IPS-NIHi7 (cell line): ENCODE measurements at regions not wholly inside any gene's neighbourhood (a gene's known extent, or its start where the extent isn't known, plus 50 kb on each side); places are given as distances from the start of the nearest gene placed in this dataset.

Source experiments
- DNase-seq: peaks from one replicate; pipeline ENCODE4 v3.0.0; 2012; ENCODE audit warnings: mixed read lengths; ENCODE audit errors: extremely low spot score

DNA sequence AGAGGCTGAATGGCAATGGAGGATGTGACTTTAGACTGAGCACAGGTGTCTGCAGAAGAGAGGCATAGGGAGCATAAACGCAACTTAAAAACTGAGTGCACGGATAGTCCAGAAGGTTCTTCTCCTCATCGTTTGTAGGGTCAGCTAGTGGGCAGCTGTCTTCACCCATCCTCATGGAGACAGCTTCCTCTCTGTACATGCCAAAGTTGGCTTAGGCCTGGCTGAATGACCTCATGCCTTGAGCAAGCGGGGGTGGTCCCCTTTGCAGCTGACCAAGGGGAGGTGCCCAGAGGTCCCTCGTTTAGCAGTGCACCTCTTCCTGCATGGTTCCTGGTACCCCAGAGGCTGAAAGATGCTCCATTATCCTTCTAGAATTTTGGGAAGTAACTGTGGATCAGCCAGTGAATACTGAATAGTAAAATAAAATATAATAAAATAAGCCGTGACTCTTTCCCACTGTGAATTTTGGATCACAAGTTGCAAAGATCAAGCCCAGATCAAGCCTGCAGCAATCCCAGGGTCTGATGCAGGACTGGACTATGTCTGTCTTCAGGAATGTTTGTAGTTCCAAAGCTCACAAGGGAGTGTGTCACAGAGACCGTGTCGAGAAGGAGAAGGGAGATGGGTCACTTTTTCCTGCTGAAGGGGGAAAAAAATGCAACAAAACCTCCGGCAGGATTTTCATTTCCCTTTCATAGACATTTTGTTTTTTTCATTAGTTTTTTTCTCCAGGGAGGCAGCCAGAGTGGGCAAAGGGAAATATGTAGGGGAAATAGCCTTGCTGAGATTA is 295.3 kb upstream of the MKI67 start:
- no peak for DNase-seq

DNA sequence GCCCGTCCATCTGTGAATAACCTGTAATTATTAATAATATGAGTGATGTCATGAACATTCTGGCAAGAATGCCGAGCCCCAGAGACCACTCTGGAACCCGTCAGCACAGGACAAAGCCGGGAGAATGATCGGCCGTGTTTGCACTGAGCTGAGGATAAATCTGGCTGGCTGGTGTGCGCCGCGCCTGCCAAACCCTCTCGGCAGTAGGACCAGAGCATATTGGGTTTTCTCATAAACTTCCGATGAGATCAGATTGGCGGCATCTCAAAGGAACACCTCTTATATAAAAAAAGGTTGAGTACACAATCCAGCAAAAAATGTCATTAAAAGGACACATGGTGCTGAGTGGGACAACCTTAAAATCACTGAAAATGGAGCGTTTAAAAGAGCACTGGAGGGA is 296.0 kb upstream of the MKI67 start:
- no peak for DNase-seq

DNA sequence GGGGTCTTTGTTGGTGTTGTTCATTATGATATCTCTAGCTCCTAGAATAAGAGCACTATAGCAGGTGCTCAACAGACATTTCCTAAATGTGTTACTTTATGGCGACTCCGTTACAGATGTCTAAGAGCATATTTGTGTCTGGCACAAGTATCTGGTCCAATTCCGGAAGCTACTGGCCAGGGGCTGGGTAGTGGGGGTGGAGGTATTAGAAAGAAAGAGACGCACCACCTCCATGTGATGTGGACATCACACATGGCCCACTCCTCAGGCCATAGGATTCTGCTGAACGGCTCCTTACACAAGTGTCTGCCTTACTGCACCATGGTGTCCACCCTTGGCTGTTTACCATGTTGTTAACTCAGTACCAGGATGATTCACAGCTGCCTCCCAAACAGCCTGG is 296.8 kb upstream of the MKI67 start:
- no peak for DNase-seq

DNA sequence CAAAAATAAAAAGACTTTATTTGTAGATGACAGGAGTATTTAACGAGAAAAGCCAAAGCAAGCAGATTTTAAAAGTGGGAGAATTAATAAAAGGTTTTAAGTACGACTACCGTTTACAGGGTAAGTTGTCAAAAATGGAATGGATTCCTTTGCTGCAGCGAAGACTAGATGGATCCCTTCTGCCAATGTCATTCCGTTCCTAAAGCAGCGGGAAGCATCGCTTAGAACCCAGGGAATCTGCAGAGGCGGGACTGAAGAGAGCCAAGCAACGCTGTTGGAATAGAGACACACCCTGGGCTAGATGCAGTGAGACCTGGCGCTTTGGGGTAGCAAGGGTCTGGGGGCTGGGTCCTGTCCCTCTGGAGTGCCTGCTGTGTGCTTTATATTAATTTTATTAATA is 303.1 kb upstream of the MKI67 start:
- DNase-seq, result no peak

DNA sequence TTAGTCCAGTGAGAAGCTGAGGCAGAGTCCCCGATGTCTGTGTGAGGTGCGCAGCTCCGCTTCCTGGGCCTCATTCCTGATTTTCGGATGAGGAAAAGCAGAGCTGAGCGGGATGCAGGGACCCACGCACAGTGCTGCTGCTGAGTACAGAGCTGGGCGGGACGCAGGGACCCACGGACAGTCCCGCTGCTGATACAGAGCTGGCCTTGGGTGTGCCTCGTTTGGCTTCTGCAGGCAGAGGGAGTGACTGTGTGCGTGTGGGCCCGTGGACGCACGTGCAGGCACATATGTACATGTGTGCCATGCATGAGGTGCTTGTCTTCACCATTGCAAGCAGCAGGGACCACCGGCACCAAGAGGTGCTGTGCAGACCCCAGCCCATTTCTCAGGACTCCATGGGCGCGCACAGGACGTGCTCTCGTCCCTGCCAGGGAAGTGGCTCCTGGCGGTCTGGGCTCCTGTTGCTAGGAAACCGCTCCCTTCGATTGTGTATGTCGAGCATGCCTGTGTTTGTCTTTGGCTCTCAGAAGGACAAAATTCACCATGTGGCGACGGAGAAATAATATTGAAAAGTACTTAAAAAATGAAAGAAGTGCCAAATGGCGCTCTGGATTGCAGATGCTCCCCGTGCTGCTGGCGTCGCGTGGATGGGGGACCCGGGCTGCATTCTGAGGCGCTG is 303.8 kb upstream of the MKI67 start:
- DNase-seq, result no peak

DNA sequence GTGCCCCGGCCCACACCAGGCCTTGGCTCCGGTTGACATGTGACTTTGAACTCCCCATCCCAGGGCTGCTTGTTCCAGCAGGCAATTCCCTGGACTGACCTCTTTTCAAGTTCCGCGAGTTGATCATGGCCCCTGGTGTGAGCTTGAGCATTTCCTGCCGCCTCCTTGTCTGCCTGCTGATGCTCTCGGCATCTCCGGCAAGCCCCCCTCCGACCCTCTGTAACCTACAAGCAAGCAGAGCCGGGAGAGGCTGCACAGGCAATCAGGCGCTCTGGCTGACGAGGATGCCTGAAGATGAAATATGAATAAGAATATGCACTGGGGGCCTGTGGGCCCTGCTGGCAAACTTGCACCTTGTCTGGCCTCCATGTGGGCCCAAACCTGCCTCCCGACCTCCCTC is 304.9 kb upstream of the MKI67 start:
- no peak for DNase-seq

DNA sequence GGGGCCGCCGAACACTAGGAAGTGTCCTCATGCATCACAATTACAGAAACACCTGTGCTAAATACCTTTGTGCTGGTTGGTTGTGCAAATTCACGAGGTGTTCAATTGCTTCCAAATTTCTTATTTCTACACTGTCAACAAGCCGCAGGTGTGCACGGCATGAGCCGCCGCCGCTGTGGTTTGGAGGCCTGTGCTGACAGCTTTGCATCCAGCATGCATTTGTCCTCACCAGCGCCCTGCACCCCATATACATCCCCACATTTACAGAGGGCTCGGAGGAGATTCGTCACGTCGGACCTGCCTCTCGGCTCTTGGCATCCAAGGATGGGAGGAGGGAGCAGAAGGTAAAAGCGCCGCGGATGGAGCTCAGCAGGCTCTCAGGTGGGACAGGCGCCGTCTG is 305.3 kb upstream of the MKI67 start:
- no peak for DNase-seq

DNA sequence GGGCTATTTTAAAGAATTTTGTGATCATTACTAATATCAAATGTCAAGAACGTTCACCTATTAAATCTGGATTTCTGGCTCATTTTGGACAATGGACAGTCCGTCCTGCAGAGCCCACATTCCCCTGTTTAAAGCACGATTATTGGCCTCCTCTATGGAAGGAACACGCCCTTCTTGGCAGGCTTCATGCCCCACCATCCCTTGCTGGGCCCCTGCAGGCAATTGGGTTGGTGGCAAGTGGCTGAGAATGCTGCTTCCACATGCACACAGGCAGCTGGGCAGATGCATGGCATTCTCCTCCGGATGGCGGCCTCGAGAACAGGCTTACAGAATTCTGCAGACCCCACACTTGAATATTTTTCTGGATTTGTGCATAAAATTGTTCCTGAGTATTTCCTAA is 305.8 kb upstream of the MKI67 start:
- DNase-seq, result no peak

DNA sequence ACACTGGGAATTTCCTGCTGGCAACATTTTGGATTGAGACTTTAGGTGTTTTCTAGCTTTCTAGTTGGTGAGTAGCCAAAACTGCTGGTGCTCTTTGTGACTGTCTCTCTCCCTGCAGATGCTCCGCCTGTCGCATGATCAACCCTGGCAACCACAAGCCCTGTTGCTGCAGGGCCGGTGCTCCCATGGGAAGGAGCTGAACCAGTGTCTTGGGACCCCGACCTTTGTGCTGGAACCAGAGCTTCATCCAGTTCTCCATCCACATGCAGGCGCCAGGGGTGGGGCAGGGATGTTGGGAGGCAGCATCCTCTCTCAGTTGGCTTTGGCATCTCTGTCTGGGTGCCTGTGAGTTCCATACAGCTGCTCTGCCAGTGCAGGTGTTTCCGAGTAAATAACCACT is 306.2 kb upstream of the MKI67 start:
- no peak for DNase-seq

DNA sequence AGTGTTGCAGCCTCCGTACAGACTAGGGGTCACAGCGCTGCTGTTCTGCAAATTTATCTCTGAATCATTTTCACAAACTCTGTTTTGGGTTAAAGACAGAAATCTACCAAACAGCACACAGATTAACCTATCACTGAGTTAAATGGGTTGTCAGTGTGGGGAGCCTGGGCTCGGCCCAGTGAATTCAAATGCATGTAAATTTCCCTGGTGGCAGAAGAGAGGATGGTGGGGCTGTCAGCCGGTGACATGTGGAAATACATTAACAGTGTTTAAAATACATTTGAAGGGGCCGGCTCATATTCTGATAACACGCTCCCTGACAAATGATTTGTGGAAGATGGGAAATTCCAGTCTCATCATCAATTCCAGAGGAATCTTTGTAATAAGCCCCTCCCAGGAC is 309.6 kb upstream of the MKI67 start:
- no peak for DNase-seq

DNA sequence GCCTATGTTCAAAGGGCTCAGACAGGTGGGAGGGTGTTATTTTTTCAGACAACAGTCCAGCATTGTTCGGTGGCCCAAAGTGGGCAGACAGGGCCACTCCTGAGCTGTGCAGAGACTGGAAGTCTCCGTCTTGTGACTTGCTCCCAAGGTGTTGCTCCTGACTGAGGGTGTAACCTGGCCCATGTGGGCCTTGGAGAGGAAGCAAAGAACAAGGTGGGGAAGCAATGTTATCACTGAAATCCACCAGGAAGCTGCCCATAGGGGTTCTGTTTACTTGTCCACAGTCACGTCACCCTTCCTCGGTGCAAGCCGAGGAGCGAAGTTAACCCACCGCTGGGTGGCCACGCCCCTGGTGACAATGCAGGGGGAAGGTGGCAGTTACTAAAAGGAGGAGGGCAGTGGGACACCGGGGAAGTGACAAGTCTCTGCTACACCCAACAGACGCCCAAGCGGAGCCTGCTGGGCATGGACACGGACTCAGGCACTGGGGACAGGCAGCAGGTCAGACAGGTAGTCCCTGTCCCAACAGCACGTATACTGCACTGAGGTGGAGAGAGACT is 311.6 kb upstream of the MKI67 start:
- no peak for DNase-seq

DNA sequence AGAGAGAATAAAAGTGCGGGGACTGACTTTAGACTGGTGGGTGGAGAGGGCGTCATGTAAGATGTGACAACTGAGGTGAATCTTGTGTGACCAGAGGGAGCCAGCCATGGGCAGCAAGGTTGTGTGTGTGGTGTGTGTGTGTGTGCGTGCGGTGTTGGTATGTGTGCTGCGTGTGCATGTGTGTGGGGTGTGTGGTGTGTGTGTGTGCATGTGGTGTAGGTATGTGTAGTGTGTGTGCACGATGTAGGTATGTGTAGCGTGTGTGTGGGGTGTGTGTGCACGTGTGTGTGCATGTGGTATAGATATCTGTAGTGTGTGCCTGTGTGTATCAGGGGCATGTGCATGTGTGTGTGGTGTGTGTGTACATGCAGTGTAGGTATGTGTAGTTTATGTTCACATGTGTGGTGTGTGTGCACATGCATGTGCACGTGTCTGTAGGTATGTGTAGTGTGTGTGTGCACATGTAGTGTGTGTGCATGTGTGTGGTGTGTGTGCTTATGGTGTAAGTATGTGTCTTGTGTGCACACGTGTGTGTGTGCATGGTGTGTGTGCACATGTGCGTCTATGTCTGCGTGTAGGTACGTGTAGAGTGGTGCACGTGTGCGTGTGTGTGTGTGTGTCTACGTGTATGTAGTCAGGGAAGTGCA is 312.3 kb upstream of the MKI67 start:
- no peak for DNase-seq

DNA sequence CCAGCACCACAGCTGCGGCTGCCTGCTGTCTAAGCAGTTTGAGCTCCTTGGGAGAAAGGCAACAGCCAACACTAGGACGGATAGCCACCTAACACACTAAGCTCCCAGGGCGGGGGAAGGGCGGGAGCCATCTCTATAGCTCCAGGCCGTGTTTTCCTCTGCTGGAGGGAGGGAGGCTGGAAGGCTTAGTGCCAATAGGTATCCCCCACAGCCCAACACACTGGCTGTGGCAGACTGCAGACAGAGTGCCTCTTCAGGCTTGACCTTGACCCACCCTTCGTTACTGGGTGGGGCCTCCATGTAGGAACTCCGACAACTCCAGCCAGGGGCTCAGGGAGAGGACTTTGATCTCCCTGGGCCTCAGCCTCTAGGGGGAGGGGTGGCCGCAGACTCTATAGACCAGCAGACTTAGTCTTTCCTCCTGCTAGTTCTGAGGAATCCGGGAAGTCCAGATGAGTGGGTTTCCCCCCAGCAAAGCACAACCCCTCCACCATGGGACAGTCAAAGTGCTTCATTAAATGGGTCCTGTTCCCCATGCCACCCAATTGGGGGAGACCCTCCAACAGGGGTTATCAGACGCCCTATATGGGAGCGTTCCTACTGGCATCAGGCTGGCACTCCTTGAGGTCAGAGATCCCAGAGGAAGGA is 314.4 kb upstream of the MKI67 start:
- DNase-seq, result no peak

DNA sequence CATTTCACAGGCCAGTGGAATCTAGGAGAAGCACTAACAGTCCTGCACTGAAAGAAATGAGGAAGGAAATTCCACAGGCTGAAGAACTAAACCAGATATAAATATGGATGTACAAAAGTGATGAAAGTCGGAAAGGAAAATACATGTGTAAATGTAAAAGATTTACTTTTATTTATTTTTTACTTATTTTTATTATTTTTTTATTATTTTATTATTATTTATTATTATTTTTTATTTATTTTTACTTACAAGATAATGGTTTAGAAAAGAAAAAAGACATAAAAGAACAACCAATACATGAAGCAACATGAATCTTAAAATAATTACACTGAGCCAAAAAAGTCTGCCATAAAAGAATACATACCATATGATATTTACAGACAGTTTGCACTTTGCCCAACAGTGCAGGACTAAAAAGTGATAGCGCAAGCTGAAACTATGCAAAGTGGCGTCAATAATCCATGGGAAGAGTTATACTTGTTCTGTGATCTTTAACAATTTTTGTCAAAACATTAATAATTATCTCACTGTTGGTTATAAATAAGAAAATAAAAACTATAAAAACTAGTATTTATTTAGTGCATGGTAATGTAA is 317.8 kb upstream of the MKI67 start:
- no peak for DNase-seq

DNA sequence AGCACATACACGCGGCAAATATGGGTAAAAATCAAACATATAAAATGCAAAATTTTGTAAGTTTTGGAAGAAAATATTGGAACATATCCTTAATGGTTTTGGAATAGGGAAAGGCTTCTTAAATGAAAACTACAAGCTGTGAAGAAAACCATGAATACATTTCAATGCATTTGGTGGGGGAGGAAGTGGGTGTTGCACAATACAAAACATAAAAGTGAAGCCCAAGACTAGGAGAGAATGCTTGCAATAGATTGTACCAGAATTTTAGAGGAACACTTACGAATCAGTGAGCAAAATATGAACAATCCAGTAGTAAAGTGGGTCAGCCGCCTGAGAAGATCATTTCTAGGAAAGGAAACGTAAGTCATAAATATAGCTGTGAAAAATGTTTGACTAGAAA is 322.6 kb upstream of the MKI67 start:
- DNase-seq, result no peak

DNA sequence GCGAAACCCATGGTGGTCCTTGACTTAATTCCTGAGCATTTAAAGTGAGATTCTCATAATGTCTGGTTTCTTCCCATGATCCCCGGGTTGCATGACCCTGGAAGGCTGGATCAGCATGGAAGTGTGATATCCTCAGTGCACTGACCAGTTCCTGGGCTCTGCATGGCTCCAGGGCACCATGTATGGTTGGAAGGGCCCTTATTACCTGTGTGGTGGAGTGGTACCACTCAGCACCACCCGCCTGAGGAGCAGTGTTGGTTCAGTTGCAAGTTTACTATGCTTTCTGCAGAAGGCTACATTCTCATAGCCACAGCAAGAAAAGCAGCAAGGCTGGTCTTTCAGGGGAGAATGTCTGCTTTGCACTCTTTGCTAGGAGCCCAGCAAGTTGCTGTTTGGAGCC is 325.7 kb upstream of the MKI67 start:
- DNase-seq, result no peak

DNA sequence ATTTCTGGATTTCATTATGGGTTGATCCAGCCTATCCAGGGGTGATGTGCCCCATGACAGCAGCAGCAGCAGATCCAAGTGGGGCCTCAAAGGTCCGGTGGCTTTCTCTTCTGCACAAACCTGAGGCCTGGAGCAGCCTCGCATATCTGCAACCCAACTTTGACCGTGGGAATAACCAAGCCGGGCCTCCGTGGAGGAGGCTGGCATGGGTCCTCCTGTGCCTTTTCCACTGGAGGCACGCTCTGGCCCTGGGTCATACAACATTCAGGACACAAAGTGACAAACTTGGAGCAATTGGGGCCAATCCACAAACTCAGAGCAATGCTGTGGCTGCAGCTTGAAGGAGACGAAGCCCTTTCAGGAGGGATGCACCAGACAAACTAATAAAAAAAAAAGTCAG is 330.0 kb upstream of the MKI67 start:
- no peak for DNase-seq

DNA sequence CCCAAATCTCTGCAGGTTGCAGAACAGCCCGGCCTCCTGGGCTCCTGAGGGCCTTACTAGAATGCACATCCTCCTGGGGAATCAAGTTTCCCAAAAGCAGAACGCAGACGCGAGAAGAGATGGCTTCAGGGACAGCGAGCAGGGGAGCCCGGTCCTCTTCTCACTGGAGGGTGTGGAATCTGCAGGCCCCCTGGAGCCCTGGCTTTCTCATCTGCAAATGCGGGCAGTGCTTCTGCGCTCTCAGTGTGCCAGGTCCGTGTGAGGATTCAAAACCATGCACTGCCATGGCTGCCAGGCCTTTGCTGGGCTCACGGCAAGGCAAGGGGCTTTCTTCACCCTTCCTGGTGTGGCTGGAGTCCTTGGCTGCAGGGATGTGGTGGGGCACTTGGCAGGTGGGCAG is 330.9 kb upstream of the MKI67 start:
- no peak for DNase-seq

DNA sequence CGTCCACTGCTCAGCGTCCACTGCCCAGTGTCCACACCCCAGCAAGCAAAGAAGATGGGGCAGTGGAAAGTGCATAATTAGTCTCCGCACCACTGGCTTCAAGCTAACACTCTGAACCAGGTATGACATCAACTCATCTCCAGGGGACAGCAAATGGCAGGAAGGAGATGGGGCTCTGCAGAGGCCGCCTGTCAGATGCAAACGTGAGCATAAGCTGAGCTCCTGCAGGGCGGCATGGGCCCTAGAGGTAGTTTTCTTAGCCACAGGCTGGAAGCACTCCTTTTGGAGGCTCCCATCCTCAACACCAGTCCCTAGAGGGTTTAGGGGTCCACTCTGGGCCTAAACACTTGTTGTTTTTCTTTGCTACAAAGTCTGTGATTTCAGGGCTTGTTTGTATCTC is 335.8 kb upstream of the MKI67 start:
- DNase-seq, result no peak

DNA sequence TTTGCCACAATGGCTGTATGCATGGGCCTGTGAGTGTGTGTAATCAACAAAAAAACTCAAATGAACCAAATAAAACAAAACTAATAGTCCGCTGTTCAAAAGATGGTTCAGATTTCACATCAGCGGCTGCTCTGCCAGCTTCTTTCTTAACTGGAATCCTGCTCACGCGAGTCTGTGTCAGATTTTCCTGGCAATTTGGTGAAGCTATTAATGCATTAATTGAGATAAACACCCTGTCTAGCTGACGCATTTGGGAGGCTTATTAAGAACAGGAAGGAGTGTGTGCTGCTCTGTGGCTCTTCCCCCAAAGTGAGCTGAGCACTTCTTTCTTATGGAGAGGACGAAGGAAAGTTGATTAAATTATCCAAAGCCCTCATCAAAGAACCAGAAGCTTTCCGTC is 336.6 kb upstream of the MKI67 start:
- no peak for DNase-seq

DNA sequence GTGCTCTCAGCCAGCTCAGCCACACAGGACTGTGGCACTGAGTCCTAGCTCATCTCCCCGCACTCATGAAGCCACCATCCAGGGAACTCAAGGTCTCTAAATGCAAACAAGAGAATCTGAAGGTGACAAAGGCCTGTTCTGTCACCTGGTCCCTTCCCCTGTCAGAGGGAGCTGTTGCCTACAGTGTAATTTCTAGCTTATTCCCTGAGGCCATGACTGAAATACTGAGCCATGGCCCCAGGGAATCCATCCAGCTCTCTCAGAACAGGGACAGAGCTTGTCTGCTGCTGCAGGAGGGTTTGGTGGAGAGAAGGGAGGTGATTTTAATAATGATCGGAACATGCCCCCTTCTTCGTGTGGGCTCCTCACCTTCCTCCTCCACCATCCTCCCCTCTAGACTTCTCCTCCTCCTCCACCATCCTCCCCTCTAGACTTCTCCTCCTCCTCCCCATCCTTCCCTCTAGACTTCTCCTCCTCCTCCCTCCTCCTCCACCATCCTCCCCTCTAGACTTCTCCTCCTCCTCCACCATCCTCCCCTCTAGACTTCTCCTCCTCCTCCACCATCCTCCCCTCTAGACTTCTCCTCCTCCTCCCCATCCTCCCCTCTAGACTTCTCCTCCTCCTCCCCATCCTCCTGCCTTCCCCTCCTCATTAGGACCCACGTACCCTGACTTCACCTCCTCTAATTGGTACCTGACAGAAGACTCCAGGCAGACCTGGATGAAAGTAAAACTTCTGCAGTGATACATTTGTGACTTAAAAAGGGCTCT is 338.0 kb upstream of the MKI67 start:
- DNase-seq, result no peak
